Adipocyte (in vitro differentiated cells): ENCODE measurements at regions not wholly inside any gene's neighbourhood (a gene's known extent, or its start where the extent isn't known, plus 50 kb on each side); places are given as distances from the start of the nearest gene placed in this dataset.
"Not testable (repeated sequence)": the region's sequence is repeated elsewhere in the genome, so short reads cannot be mapped to it uniquely, and the experiment has no call there.

ENCODE experiments used
- DNase-seq: peaks from one replicate; pipeline ENCODE4 v3.0.0-alpha.2; 2015; ENCODE audit warnings: low read depth
- H3K27me3 ChIP-seq: replicated peaks from 2 replicates; pipeline ENCODE4 v1.7.0; 2013; ENCODE audit warnings: mild to moderate bottlenecking, low read length, moderate library complexity; ENCODE audit not compliant: control insufficient read depth, insufficient read depth
- H3K36me3 ChIP-seq: 2 replicates; pipeline ENCODE4 v1.7.0; 2013; ENCODE audit warnings: low read length, mild to moderate bottlenecking, moderate library complexity; ENCODE audit not compliant: control insufficient read depth, insufficient read depth, severe bottlenecking
- H3K4me1 ChIP-seq: 2 replicates; pipeline ENCODE4 v1.7.0; 2013; ENCODE audit warnings: mild to moderate bottlenecking, low read length, moderate library complexity; ENCODE audit not compliant: control insufficient read depth, insufficient read depth
- H3K4me3 ChIP-seq: 2 replicates; pipeline ENCODE4 v1.7.0; 2013; ENCODE audit warnings: mild to moderate bottlenecking, low read length, moderate library complexity
- H3K9ac ChIP-seq: 2 replicates; pipeline ENCODE4 v1.7.0; 2013; ENCODE audit warnings: mild to moderate bottlenecking, low read length, moderate library complexity
- H3K9me3 ChIP-seq: 2 replicates; pipeline ENCODE4 v1.7.0; 2013; ENCODE audit warnings: mild to moderate bottlenecking, low read length, moderate library complexity; ENCODE audit not compliant: control insufficient read depth

DNA sequence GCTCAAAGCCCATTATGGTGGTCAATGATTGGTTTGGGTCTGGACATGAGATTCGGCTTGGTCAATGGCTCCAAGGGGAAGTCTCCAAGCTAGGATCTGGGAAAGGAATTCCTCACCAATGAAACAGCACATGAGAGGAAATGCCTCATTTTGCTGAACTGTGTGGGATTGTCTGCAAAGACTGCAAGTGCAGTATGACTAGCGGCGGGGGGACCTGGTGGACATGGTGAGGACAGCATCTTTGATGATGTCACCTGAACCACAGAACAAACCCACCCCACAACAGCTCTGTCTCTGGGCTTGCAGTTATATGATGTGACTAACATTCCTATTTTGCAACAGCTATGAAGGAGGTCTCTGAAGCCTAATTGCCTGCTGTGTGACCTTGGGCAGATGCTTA, 50.6 kb upstream of the NKD1 start:
- H3K4me1 ChIP-seq: no peaks in the 10 kb centered on the region
- H3K36me3 ChIP-seq: no peaks in the 10 kb centered on the region
- no peak overlapping the region for H3K4me3 ChIP-seq
- H3K9ac ChIP-seq: no peak overlapping the region
- peaks cover 6% of the 10 kb centered on the region for H3K27me3 ChIP-seq
- H3K9me3 ChIP-seq: no peaks in the 10 kb centered on the region
- no peak for DNase-seq

GRCh38 chr16:50496990-50497389, 51.2 kb upstream of the NKD1 start:
- Histone ChIP-seq H3K4me3 (no peak overlapping the region), H3K9ac (no peak overlapping the region), H3K36me3 (no peaks in the 10 kb centered on the region), H3K27me3 (peaks cover 3% of the 10 kb centered on the region), H3K4me1 (no peaks in the 10 kb centered on the region), H3K9me3 (no peaks in the 10 kb centered on the region)
- DNase-seq: no peak

DNA sequence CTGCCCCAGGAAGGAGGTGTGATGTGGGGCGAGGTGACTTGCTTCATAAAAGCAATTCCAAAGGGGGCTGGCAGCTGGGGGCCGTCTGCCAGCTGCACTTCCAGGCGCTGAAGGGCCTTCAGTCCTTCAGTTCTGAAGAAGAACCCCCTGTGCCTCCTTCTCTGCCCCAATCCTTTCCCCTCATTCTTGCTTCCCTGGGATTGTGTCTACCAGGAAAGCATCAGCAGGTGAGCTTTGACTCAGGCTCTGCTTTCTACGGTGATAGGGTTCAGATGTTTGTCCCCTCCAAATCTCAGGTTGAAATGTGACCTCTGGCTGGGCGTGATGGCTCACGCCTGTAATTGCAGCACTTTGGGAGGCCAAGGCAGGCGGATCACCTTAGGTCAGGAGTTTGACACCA, 52.5 kb upstream of the NKD1 start:
- Histone ChIP-seq H3K36me3 (no peaks in the 10 kb centered on the region), H3K9me3 (no peaks in the 10 kb centered on the region), H3K4me3 (no peak overlapping the region), H3K4me1 (no peaks in the 10 kb centered on the region), H3K27me3 (peaks cover 3% of the 10 kb centered on the region), H3K9ac (no peak overlapping the region)
- no peak for DNase-seq

DNA sequence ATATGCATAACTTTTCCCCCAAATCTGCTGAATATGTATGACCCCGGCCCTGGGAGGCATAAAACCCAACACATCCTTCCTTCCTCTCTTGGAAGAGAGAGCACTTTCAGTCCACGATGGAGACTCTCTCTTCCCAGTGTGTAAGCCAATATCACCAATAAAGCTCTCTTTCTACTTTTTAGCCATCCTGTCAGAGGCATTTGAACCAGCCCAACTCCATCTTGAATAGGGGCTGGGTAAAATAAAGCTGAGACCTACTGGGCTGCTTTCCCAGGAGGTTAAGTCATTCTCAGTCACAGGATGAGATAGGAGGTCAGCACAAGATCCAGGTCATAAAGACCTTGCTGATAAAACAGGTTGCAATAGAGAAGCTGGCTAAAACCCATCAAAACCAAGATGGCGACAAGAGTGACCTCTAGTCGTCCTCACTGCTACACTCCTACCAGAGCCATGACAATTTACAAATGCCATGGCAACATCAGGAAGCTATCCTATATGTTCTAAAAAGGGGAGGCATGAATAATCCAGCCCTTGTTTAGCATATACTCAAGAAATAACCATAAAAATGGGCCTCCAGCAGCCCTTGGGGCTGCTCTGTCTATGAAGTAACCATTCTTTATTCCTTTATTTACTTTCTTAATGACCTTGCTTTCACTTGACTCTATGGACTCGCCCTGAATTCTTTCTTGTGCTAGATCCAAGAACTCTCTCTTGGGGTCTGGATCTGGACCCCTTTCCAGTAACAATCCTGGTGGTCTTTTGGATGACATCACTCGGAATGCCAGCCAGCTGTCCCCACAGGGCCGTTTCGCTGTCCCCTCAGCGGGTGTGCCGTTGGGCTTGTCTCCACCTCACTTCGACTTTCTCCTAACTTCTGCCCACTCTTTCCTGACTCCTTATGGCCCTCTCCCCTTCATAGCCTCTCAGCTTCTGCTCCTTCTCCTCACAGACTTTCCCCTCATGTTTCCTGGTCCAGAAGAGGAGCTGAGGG, 53.4 kb upstream of the NKD1 start:
- Histone ChIP-seq H3K9ac (no peak overlapping the region), H3K4me1 (no peaks in the 10 kb centered on the region), H3K27me3 (peaks cover 3% of the 10 kb centered on the region), H3K4me3 (no peak overlapping the region), H3K36me3 (no peaks in the 10 kb centered on the region), H3K9me3 (no peaks in the 10 kb centered on the region)
- DNase-seq: no peak

- peaks cover 3% of the 10 kb centered on the region for H3K27me3 ChIP-seq
- no peaks in the 10 kb centered on the region for H3K36me3 ChIP-seq
- H3K9me3 ChIP-seq: no peaks in the 10 kb centered on the region
- no peak overlapping the region for H3K4me3 ChIP-seq
- no peaks in the 10 kb centered on the region for H3K4me1 ChIP-seq
- no peak for DNase-seq
- H3K9ac ChIP-seq: no peak overlapping the region
These were observed 56.7 kb upstream of the NKD1 start for GRCh38 chr16:50491516-50491915.

DNA sequence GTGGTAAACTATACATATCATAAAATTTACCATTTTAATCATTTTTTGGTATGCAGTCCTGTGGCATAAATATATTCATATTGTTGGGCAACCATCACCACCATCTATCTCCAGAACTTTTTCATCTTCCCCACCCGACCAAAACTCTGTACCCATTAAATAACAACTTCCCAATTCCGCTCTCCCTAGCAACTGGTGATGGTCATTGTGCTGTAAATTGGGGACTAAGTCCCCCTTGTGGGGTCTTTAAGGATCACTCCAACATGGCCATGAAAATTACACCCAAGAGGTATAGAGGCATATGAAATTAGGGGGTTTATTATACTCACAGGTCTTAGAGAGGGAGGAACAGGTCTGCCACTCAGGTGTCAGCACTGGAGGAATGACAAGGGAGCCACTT, 57.4 kb upstream of the NKD1 start:
- H3K4me1 ChIP-seq: no peaks in the 10 kb centered on the region
- peaks cover 3% of the 10 kb centered on the region for H3K27me3 ChIP-seq
- no peaks in the 10 kb centered on the region for H3K36me3 ChIP-seq
- no peaks in the 10 kb centered on the region for H3K9me3 ChIP-seq
- no peak for DNase-seq
- H3K9ac ChIP-seq: no peak overlapping the region
- H3K4me3 ChIP-seq: no peak overlapping the region

- no peak for DNase-seq
- Histone ChIP-seq H3K4me3 (no peak overlapping the region), H3K27me3 (peaks cover 3% of the 10 kb centered on the region), H3K9me3 (peaks cover 15% of the 10 kb centered on the region), H3K36me3 (no peaks in the 10 kb centered on the region), H3K9ac (no peak overlapping the region), H3K4me1 (no peaks in the 10 kb centered on the region)
These were observed 59.0 kb upstream of the NKD1 start for GRCh38 chr16:50489182-50489581.

DNA sequence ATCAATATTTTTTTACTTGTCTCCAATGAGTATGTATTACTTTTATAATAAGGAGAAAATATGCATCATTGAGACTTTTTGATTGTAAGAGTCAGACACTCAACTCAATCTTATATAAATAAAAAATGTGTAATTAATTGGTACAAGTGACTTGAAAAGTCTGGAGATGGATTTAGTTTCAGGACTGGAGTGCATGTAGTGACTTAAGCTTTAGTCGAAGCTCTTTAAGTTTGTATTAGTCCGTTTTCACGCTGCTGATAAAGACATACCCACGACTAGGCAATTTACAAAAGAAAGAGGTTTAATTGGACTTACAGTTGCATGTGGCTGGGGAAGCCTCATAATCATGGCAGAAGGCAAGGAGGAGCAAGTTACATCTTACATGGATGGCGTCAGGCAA, 60.7 kb upstream of the NKD1 start:
- Histone ChIP-seq H3K4me3 (no peak overlapping the region), H3K9me3 (peaks cover 21% of the 10 kb centered on the region), H3K9ac (no peak overlapping the region), H3K4me1 (no peaks in the 10 kb centered on the region), H3K27me3 (peaks cover 3% of the 10 kb centered on the region), H3K36me3 (no peaks in the 10 kb centered on the region)
- no peak for DNase-seq

- peaks cover 21% of the 10 kb centered on the region for H3K9me3 ChIP-seq
- not testable (repeated sequence) for H3K9ac ChIP-seq, H3K27me3 ChIP-seq, H3K4me1 ChIP-seq, H3K4me3 ChIP-seq, DNase-seq, H3K36me3 ChIP-seq
These were observed 62.0 kb upstream of the NKD1 start for GRCh38 chr16:50486162-50486561.

GRCh38 chr16:50485232-50485631, 63.0 kb upstream of the NKD1 start:
- H3K9me3 ChIP-seq: peaks cover 21% of the 10 kb centered on the region
- no peaks in the 10 kb centered on the region for H3K4me1 ChIP-seq
- no peak for DNase-seq
- H3K9ac ChIP-seq: no peak overlapping the region
- peaks cover 8% of the 10 kb centered on the region for H3K27me3 ChIP-seq
- no peak overlapping the region for H3K4me3 ChIP-seq
- no peaks in the 10 kb centered on the region for H3K36me3 ChIP-seq

- Histone ChIP-seq H3K9me3 (peaks cover 21% of the 10 kb centered on the region), H3K4me1 (no peaks in the 10 kb centered on the region), H3K9ac (no peak overlapping the region), H3K27me3 (peaks cover 5% of the 10 kb centered on the region), H3K36me3 (no peaks in the 10 kb centered on the region), H3K4me3 (no peak overlapping the region)
- no peak for DNase-seq
These were observed 65.9 kb upstream of the NKD1 start for GRCh38 chr16:50482271-50482670.

GRCh38 chr16:50480206-50480605, 68.0 kb upstream of the NKD1 start:
- no peak overlapping the region for H3K4me3 ChIP-seq

More at GRCh38 chr16:50480206-50480605, 68.0 kb upstream of the NKD1 start:
- Histone ChIP-seq H3K9me3 (peaks cover 16% of the 10 kb centered on the region), H3K27me3 (peaks cover 14% of the 10 kb centered on the region), H3K36me3 (no peaks in the 10 kb centered on the region), H3K9ac (no peak overlapping the region), H3K4me1 (no peaks in the 10 kb centered on the region)
- DNase-seq: no peak
